Ectodermal cell (in vitro differentiated cells): ENCODE measurements at regions not wholly inside any gene's neighbourhood (a gene's known extent, or its start where the extent isn't known, plus 50 kb on each side); places are given as distances from the start of the nearest gene placed in this dataset.

Experiments
- H3K27ac ChIP-seq: 2 replicates; pipeline ENCODE4 v1.7.0; 2013; ENCODE audit warnings: mild to moderate bottlenecking, low read depth, low read length; ENCODE audit not compliant: insufficient read depth, poor library complexity, severe bottlenecking
- H3K27me3 ChIP-seq: 2 replicates; pipeline ENCODE4 v1.7.0; 2013; ENCODE audit warnings: mild to moderate bottlenecking, low read length; ENCODE audit not compliant: insufficient read depth, control insufficient read depth, poor library complexity, severe bottlenecking
- H3K36me3 ChIP-seq: one replicate; pipeline ENCODE4 v1.7.0; 2013; ENCODE audit warnings: low read length; ENCODE audit not compliant: control insufficient read depth, insufficient read depth
- H3K4me1 ChIP-seq: one replicate; pipeline ENCODE4 v1.7.0; 2013; ENCODE audit warnings: low read length; ENCODE audit not compliant: control insufficient read depth, insufficient read depth
- H3K4me3 ChIP-seq: 2 replicates; pipeline ENCODE4 v1.7.0; 2013; ENCODE audit warnings: low read depth, low read length, control low read depth; ENCODE audit not compliant: insufficient read depth
- H3K9me3 ChIP-seq: 2 replicates; pipeline ENCODE4 v1.7.0; 2013; ENCODE audit warnings: mild to moderate bottlenecking, low read length, moderate library complexity; ENCODE audit not compliant: control insufficient read depth
- WGBS, 2 experiments: methylation state at CpG; one replicate each; pipeline ENCODE4 v1.1.7; 2013; ENCODE audit warnings: missing lambda C conversion rate in 2 of 2; 5-methylcytosine and 5-hydroxymethylcytosine counted together

DNA sequence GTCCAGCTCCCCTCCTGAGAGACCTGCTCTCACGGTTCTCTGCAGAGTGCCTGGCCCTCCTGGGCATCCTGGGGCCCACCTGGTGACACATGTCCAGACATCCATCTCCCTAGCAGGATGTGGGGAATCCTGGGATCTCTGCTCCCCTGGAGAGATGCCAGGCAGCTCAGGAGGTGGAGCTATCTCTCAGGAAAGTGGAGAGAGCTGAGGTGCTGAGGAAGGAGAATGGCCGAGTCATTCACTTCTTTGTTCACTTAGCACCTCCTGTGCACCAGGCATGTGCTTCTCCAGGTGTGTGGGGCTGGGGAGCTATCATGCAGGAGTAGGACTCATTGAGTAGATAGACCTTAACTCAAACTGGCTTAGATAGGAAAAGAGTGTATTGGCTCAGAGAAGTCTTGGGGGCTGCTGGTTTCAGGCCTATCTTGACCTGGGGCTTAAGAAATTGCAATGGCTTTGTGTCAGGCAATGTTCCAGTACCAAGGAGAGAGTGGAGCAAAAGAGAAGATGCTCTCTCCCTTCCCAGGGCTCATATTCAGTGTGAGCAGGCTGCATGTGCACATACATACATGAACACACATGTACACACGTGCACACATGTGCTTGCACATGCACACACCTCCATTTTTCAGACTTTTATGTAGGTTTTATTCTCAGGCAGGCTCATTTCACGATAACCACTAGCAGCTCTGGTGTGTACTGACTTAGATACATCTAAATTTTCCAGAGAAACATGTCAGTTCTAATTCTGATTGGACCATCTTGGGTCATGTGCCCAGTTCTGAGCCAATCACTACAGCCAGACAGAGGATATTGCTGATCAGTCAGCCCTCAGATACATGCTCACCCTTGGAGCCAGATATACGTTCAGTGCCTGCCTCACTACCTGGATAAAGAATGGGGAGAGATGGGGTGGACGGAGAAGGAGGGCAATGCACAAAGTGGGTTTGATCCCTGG is 437.6 kb downstream of the PTPRU start:
- WGBS, 2 experiments: 81 to 82% methylated on average over 6 of the region's 6 CpGs
- H3K9me3 ChIP-seq: no peaks in the 10 kb centered on the region
- no peaks in the 10 kb centered on the region for H3K36me3 ChIP-seq
- no peaks in the 10 kb centered on the region for H3K27me3 ChIP-seq
- no peak overlapping the region for H3K4me3 ChIP-seq
- H3K27ac ChIP-seq: no peak overlapping the region
- no peaks in the 10 kb centered on the region for H3K4me1 ChIP-seq

GRCh38 chr1:29673228-29673500 is 436.8 kb downstream of the PTPRU start:
- no peak overlapping the region for H3K27ac ChIP-seq

DNA sequence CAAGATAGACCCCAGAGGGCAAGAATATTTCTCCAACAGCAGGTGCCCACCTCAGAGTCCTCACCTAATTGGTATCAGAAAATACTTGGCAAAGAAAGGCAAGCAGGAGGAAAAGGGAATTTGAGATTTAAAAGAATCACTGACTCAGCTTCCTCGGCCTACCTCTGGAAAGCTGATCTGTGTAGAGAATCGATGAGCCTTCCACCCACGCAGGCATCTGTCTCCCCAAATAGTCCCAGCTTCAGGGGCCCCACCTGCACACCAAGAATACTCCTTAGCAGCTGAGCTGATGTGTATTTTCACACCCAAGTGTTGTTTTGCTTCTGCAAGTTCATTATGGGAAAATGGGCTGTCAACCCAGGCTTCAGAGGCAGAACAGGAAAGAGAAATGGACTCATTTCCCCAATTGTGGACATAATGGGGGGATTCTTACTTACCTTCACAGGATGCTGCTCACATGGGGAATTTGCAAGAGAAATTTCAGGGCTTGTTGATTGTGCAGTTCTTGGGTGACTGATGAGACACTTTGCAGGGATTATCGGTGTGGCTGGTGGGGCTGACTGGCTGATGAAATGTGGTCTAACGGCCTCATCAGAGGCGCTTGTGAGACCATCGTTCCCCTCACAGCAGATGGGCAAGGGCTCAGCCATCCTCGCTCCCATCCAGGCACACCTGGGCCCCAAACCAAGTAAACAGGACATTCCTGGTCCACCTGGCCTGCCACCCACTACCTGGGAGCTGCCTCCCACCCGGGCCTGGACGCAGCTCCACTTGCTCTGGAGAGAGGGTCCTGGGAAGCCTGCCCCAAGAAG is 436.3 kb downstream of the PTPRU start:
- Histone ChIP-seq H3K27me3 (no peaks in the 10 kb centered on the region), H3K36me3 (no peaks in the 10 kb centered on the region), H3K27ac (no peak overlapping the region), H3K9me3 (no peaks in the 10 kb centered on the region), H3K4me3 (no peak overlapping the region), H3K4me1 (no peaks in the 10 kb centered on the region)
- WGBS, 2 experiments: 93 to 95% methylated on average over 10 of the region's 10 CpGs

More at GRCh38 chr1:29673228-29673500, 436.8 kb downstream of the PTPRU start:
- Histone ChIP-seq H3K4me1 (no peaks in the 10 kb centered on the region), H3K27me3 (no peaks in the 10 kb centered on the region), H3K36me3 (no peaks in the 10 kb centered on the region), H3K9me3 (no peaks in the 10 kb centered on the region), H3K4me3 (no peak overlapping the region)

- Histone ChIP-seq H3K4me1 (no peaks in the 10 kb centered on the region), H3K36me3 (no peaks in the 10 kb centered on the region), H3K9me3 (no peaks in the 10 kb centered on the region), H3K27ac (no peak overlapping the region), H3K4me3 (no peak overlapping the region), H3K27me3 (no peaks in the 10 kb centered on the region)
- WGBS, 2 experiments: 93% methylated on average over 14 of the region's 14 CpGs
Measured at GRCh38 chr1:29671446-29672356, 435.4 kb downstream of the PTPRU start.

DNA sequence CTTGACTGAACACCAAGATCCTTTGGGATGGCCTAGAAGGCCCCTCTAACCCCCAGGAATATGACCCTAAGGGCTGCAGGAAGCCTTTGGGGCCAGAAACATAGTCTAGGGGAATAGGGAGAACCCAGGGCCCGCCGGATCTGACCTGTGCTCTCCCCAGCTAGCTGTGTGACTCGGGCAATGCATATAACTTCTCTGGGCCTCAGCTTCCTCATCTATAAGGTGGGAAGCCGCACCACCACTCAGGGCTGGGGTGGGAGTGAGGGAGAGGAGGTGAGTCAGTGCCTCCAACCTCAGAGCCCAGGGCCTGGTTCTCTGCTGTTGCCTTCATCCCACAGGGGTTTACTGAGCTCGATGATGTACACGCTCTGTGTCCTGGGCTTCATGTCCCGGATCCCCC is 434.4 kb downstream of the PTPRU start:
- no peaks in the 10 kb centered on the region for H3K9me3 ChIP-seq
- H3K27me3 ChIP-seq: no peaks in the 10 kb centered on the region
- 93 to 95% methylated on average over 7 of the region's 7 CpGs for WGBS, 2 experiments
- H3K27ac ChIP-seq: no peak overlapping the region
- H3K4me1 ChIP-seq: no peaks in the 10 kb centered on the region
- no peaks in the 10 kb centered on the region for H3K36me3 ChIP-seq
- no peak overlapping the region for H3K4me3 ChIP-seq

DNA sequence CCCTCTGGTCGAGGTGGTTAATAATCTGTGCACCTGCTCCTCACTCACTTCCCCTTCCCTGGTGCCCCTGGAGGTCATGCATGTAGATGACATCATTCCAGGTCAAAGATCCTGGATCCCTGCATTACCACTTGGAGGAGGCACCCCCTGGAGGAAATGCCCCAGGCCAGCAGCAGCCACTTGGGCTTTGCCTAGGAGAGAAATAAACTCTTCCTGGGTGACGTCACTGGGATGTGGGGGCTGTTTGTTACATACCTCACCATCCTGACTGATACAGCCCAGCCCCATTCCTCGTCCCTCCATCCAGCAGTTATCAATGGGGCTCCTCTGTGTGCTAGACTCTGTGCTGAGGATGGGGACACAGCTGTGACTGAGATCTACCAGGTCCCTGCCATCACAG is 433.6 kb downstream of the PTPRU start:
- H3K36me3 ChIP-seq: no peaks in the 10 kb centered on the region
- no peak overlapping the region for H3K4me3 ChIP-seq
- H3K27me3 ChIP-seq: no peaks in the 10 kb centered on the region
- peaks cover 5% of the 10 kb centered on the region for H3K4me1 ChIP-seq
- H3K27ac ChIP-seq: no peak overlapping the region
- H3K9me3 ChIP-seq: no peaks in the 10 kb centered on the region
- WGBS, 2 experiments: 85 to 89% methylated on average over 3 of the region's 3 CpGs

DNA sequence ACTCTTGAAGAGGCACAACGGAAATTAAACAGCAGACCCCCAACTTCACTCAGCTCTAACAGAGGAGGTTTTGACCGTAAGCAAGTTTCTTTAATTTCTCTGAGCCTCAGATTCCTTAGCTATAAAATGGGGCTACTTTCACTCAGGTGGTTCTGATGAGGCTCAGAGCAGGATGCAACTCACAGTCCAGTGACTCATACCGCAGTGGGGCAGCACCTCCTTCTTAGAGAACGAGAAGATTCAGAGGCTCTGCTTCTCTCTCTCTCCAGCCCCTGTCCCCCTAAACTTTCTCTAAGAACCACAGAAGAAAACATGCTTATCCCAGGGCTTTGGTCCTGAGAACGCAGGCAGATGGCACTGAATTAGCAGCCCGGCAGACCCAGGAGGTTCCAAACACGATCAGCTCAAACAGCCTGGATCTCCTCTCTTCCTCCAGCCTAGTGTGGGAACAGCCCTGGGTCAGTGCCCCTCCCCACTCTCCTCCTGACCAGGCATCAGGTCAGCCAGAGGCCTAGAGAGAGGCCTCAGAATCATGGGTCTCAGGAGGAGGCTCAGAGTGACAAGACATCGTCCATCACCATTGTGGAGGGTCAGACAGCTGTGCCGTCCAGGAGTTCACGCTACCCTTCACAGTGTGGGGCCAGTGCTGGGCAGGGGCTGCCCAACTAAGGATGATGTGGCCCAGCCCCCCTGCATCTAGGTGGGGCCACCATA is 433.0 kb downstream of the PTPRU start:
- H3K4me1 ChIP-seq: peaks cover 5% of the 10 kb centered on the region
- no peaks in the 10 kb centered on the region for H3K27me3 ChIP-seq
- H3K27ac ChIP-seq: no peak overlapping the region
- H3K4me3 ChIP-seq: no peak overlapping the region
- 82 to 91% methylated on average over 10 of the region's 10 CpGs for WGBS, 2 experiments
- H3K9me3 ChIP-seq: no peaks in the 10 kb centered on the region
- no peaks in the 10 kb centered on the region for H3K36me3 ChIP-seq

DNA sequence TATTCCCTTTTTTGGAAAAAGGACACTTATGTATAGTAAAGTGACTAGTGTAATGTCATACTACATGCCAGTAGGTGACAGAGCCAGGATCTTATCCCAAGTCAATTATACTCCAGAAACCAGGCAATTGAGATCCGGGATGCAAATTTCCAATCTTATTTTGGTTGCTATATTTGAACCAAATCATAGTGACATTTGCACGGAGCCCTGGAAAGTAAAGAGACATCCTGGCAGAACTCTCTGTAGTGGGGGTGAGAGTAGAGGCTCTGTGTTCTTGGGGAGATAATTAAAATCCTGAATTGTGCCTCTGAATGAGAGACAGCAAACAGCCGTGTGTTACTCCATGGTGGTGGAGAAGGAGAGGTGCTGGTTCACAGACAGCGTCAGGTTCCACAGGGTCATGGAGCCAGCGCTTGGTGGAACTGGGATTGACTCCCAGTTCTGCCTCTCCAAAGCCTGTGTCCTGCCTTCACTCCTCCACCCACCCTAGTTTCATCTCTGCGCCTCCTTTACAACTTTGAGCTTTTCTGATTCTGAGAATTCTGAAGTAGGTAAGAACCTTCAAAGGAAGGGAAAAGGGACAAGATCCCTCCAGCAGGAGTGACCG is 432.3 kb downstream of the PTPRU start:
- no peaks in the 10 kb centered on the region for H3K9me3 ChIP-seq
- no peaks in the 10 kb centered on the region for H3K27me3 ChIP-seq
- H3K27ac ChIP-seq: no peak overlapping the region
- WGBS, 2 experiments: 92 to 96% methylated on average over 7 of the region's 7 CpGs
- no peaks in the 10 kb centered on the region for H3K36me3 ChIP-seq
- H3K4me1 ChIP-seq: peaks cover 5% of the 10 kb centered on the region
- H3K4me3 ChIP-seq: no peak overlapping the region

DNA sequence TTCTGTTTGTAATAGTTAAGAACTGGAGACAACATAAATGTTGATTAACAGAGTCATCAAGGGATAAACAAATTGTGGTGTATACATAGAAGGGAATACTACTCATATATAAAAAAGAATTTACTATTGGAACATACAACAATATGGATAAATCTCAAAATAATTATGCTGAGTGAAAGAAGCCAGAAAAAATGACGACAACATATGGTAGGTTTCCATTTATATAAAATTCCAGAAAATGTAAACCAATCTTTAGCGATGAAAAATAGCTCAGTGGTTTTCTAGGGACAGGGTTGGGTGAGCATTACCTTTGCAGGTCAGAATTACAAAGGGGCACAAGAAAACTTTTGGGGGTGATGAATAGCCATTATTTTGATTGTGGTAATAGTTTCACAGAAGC is 431.6 kb downstream of the PTPRU start:
- WGBS, 2 experiments: 67 to 100% methylated on average over 2 of the region's 2 CpGs
- no peaks in the 10 kb centered on the region for H3K9me3 ChIP-seq
- peaks cover 5% of the 10 kb centered on the region for H3K4me1 ChIP-seq
- H3K36me3 ChIP-seq: no peaks in the 10 kb centered on the region
- H3K4me3 ChIP-seq: no peak overlapping the region
- no peak overlapping the region for H3K27ac ChIP-seq
- no peaks in the 10 kb centered on the region for H3K27me3 ChIP-seq
